HepG2 (cell line): ENCODE measurements at regions not wholly inside any gene's neighbourhood (a gene's known extent, or its start where the extent isn't known, plus 50 kb on each side); places are given as distances from the start of the nearest gene placed in this dataset.

Experiments used
- GATAD2A ChIP-seq: IDR thresholded peaks from 2 replicates; pipeline ENCODE4 v1.6.1; 2016
- GMEB2 ChIP-seq: IDR thresholded peaks from 2 replicates; pipeline ENCODE4 v1.6.1; 2016; ENCODE audit warnings: missing biosample characterization, missing genetic modification reagents, low read depth
- HNRNPH1 ChIP-seq: fragments of 200-400 bp; formaldehyde crosslinking; optimal IDR thresholded peaks from 2 replicates; pipeline ENCODE3; 2017; ENCODE audit warnings: mild to moderate bottlenecking, low read depth, low read length
- NR1H2 ChIP-seq: sonication (generic); formaldehyde crosslinking; IDR thresholded peaks from 2 replicates; pipeline ENCODE4 v1.8.1; 2022; ENCODE audit warnings: low read depth, missing genetic modification reagents, borderline replicate concordance
- PRPF4 ChIP-seq: fragments of 200-400 bp; formaldehyde crosslinking; IDR thresholded peaks from 2 replicates; pipeline ENCODE4 v1.6.1; 2016; ENCODE audit warnings: low read length, low read depth; ENCODE audit not compliant: poor library complexity, severe bottlenecking
- RFX1 ChIP-seq: fragments of 450-650 bp; IDR thresholded peaks from 2 replicates; pipeline ENCODE4 v1.6.1; 2017
- ZBTB1 ChIP-seq: sonication (generic); formaldehyde crosslinking; IDR thresholded peaks from 2 replicates; pipeline ENCODE4 v1.4.0; 2020; ENCODE audit warnings: missing genetic modification reagents, borderline replicate concordance
- ZFP62 ChIP-seq: sonication (generic); formaldehyde crosslinking; IDR thresholded peaks from 2 replicates; pipeline ENCODE4 v1.4.0; 2020; ENCODE audit warnings: missing genetic modification reagents
- ZNF143 ChIP-seq: sonication (generic); formaldehyde crosslinking; IDR thresholded peaks from 2 replicates; pipeline ENCODE4 v1.4.0; 2020; ENCODE audit warnings: missing genetic modification reagents
- ZNF512 ChIP-seq: sonication (generic); formaldehyde crosslinking; IDR thresholded peaks from 2 replicates; pipeline ENCODE4 v1.4.0; 2020; ENCODE audit warnings: mild to moderate bottlenecking, missing genetic modification reagents
- ZNF546 ChIP-seq: sonication (generic); formaldehyde crosslinking; conservative IDR thresholded peaks from 2 replicates; pipeline ENCODE4 v1.8.1; 2023; ENCODE audit warnings: mild to moderate bottlenecking, missing genetic modification reagents
- ZNF616 ChIP-seq: sonication (generic); formaldehyde crosslinking; IDR thresholded peaks from 2 replicates; pipeline ENCODE4 v1.5.0; 2020; ENCODE audit warnings: low read depth, mild to moderate bottlenecking, missing genetic modification reagents
- ZNF724P ChIP-seq: sonication (generic); formaldehyde crosslinking; IDR thresholded peaks from 2 replicates; pipeline ENCODE4 v1.8.0; 2022; ENCODE audit warnings: missing genetic modification reagents, borderline replicate concordance
- ZNF761 ChIP-seq: sonication (generic); formaldehyde crosslinking; conservative IDR thresholded peaks from 2 replicates; pipeline ENCODE4 v1.4.0; 2020; ENCODE audit warnings: mild to moderate bottlenecking, missing genetic modification reagents
- TF ChIP-seq, protein P1 (sequence below): sonication (generic); formaldehyde crosslinking; IDR thresholded peaks from 2 replicates; pipeline ENCODE4 v1.8.0; 2022; ENCODE audit warnings: missing genetic modification reagents, mild to moderate bottlenecking, moderate library complexity, borderline replicate concordance
- TF ChIP-seq, protein P2 (sequence below): sonication (generic); formaldehyde crosslinking; IDR thresholded peaks from 2 replicates; pipeline ENCODE4 v1.5.0; 2020; ENCODE audit warnings: mild to moderate bottlenecking, missing genetic modification reagents
- TF ChIP-seq, protein P3 (sequence below): sonication (generic); formaldehyde crosslinking; conservative IDR thresholded peaks from 2 replicates; pipeline ENCODE4 v1.4.0; 2020; ENCODE audit warnings: missing genetic modification reagents

DNA sequence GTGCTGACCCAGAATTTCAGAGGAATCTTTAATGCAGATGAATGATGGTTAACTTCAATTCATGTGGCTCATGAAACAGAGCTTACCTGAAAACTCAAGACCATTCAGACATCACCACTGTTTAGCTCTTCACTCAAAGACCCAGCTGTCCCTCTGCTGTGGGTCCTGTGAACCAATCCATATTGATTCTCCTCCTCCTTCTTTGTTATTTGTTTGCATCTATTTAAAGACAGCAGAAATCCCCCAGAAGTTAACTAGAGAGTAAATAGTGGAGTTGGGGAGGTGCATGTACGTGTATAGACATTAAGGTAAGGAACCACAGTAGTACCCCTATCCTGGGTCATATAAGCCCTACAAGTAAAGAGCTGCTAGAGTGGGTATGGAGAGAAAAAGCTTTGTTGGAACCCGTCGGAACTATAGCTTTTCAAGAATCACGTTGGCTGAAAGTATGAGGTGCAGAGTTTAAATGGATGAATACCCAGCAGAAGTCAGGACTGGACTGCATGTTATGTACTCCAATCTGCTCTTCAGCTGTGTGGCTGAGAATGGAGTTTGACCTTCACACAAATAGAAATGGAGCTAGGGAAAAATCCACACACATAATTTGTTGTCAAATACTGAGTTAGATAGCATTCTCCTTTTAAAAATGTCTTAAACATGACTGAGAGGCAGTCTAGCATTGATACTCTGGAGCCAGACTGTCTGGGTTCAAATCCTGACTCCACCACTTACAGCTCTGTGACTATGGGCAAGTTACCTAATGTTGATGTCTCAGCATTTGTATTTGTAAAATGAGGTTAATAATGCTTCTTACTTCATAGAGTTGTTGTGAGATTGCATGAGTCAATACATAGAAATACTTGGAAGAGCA is 81.7 kb upstream of the HK2 start (continued):
- TF ChIP-seq PRPF4 (no peak), RFX1 (no peak), ZNF761 (CRISPR knock-in tag) (no peak), ZNF724P (no peak), ZNF143 (CRISPR knock-in tag) (no peak), ZNF512 (CRISPR knock-in tag) (no peak), ZFP62 (CRISPR knock-in tag) (no peak), GMEB2 (no peak), ZNF616 (CRISPR knock-in tag) (no peak), GATAD2A (CRISPR knock-in tag) (peak; percentile 79), HNRNPH1 (no peak), NR1H2 (no peak), ZNF546 (no peak), ZBTB1 (no peak)
- TF ChIP-seq, protein P1, sequence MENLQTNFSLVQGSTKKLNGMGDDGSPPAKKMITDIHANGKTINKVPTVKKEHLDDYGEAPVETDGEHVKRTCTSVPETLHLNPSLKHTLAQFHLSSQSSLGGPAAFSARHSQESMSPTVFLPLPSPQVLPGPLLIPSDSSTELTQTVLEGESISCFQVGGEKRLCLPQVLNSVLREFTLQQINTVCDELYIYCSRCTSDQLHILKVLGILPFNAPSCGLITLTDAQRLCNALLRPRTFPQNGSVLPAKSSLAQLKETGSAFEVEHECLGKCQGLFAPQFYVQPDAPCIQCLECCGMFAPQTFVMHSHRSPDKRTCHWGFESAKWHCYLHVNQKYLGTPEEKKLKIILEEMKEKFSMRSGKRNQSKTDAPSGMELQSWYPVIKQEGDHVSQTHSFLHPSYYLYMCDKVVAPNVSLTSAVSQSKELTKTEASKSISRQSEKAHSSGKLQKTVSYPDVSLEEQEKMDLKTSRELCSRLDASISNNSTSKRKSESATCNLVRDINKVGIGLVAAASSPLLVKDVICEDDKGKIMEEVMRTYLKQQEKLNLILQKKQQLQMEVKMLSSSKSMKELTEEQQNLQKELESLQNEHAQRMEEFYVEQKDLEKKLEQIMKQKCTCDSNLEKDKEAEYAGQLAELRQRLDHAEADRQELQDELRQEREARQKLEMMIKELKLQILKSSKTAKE (CRISPR knock-in tag): no peak
- TF ChIP-seq, protein P2, sequence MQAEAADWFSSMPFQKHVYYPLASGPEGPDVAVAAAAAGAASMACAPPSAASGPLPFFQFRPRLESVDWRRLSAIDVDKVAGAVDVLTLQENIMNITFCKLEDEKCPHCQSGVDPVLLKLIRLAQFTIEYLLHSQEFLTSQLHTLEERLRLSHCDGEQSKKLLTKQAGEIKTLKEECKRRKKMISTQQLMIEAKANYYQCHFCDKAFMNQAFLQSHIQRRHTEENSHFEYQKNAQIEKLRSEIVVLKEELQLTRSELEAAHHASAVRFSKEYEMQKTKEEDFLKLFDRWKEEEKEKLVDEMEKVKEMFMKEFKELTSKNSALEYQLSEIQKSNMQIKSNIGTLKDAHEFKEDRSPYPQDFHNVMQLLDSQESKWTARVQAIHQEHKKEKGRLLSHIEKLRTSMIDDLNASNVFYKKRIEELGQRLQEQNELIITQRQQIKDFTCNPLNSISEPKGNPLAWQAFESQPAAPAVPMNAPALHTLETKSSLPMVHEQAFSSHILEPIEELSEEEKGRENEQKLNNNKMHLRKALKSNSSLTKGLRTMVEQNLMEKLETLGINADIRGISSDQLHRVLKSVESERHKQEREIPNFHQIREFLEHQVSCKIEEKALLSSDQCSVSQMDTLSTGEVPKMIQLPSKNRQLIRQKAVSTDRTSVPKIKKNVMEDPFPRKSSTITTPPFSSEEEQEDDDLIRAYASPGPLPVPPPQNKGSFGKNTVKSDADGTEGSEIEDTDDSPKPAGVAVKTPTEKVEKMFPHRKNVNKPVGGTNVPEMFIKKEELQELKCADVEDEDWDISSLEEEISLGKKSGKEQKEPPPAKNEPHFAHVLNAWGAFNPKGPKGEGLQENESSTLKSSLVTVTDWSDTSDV: no peak
- TF ChIP-seq, protein P3, sequence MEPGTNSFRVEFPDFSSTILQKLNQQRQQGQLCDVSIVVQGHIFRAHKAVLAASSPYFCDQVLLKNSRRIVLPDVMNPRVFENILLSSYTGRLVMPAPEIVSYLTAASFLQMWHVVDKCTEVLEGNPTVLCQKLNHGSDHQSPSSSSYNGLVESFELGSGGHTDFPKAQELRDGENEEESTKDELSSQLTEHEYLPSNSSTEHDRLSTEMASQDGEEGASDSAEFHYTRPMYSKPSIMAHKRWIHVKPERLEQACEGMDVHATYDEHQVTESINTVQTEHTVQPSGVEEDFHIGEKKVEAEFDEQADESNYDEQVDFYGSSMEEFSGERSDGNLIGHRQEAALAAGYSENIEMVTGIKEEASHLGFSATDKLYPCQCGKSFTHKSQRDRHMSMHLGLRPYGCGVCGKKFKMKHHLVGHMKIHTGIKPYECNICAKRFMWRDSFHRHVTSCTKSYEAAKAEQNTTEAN (CRISPR knock-in tag): no peak
